K562 (cell line): ENCODE measurements at regions not wholly inside any gene's neighbourhood (a gene's known extent, or its start where the extent isn't known, plus 50 kb on each side); places are given as distances from the start of the nearest gene placed in this dataset.

Experiments used
- ATAC-seq: fragments of 200-7000 bp; cut with Tn5 transposase; 3 replicates; pipeline ENCODE4 v1.9.1; 2020; ENCODE audit warnings: moderate library complexity
- BruUV-seq: library from RNA; stranded (reverse); fragments of 400-500 nt; replicated peaks from 2 replicates; lab custom pipeline; 2021; lab: Mats Ljungman, UMichigan
- CTCF ChIA-PET: fragments of 300-600 bp; formaldehyde crosslinking; extraction: SDS; loops from one replicate; lab custom pipeline; 2021; ENCODE audit warnings: low intra/inter-chr PET ratio; lab: Yijun Ruan, JAX
- POLR2A ChIA-PET: fragments of 300-600, 350-650 bp; sonication (Branson Sonifier 250); formaldehyde crosslinking; extraction: SDS; loops from one replicate; lab custom pipeline; 2021; ENCODE audit warnings: antibody characterized with exemption, inconsistent platforms; lab: Yijun Ruan, JAX
- DNase-seq, 4 experiments: peaks; one replicate each; pipeline versions ENCODE4 v3.0.0 to v3.0.0-alpha.2; 2011 to 2018; ENCODE audit warnings: low spot score in 3 of 4, mixed read lengths in 3 of 4; ENCODE audit errors: extremely low read depth in 1 of 4
- FAIRE-seq: peaks from 2 replicates; lab custom pipeline; 2011; peaks lifted over from hg19 to GRCh38; lab: Jason Lieb, UNC
- H2AFZ ChIP-seq: 2 replicates; pipeline ENCODE4 v1.6.0; 2011; ENCODE audit warnings: low read depth, low read length, control low read depth, inconsistent platforms
- H3K27ac ChIP-seq: fragments of 200-600 bp; 3 replicates; pipeline ENCODE4 v1.8.0; 2011; ENCODE audit warnings: low read depth, mild to moderate bottlenecking, control low read depth, inconsistent platforms, low read length, moderate library complexity, mixed read lengths; ENCODE audit errors: extremely low read depth
- H3K27me3 ChIP-seq, 2 experiments: fragments of 300-600 bp in 1 of 2; 2 replicates in 1 of 2; 3 replicates in 1 of 2; pipeline versions ENCODE4 v1.6.0 to v1.8.0; 2011; ENCODE audit warnings: inconsistent platforms in 2 of 2, low read length in 2 of 2, mild to moderate bottlenecking in 1 of 2, mixed read lengths in 1 of 2, moderate library complexity in 1 of 2; ENCODE audit not compliant: control insufficient read depth in 2 of 2, insufficient read depth in 2 of 2
- H3K36me3 ChIP-seq: fragments of 300-600 bp; 3 replicates; pipeline ENCODE4 v1.8.0; 2011; ENCODE audit warnings: mild to moderate bottlenecking, low read length, inconsistent platforms; ENCODE audit not compliant: control insufficient read depth, insufficient read depth
- H3K4me1 ChIP-seq, 2 experiments: fragments of 200-600 bp in 1 of 2; replicated peaks in 1 of 2; 2 replicates in 1 of 2; 3 replicates in 1 of 2; pipeline versions ENCODE4 v1.5.1 to v1.8.0; 2011; ENCODE audit warnings: inconsistent platforms in 2 of 2, low read length in 2 of 2, mild to moderate bottlenecking in 1 of 2, mixed read lengths in 1 of 2, moderate library complexity in 1 of 2; ENCODE audit not compliant: control insufficient read depth in 2 of 2, insufficient read depth in 2 of 2
- H3K4me2 ChIP-seq: 2 replicates; pipeline ENCODE4 v1.6.1; 2011; ENCODE audit warnings: low read length, control low read depth, inconsistent platforms, mixed read lengths; ENCODE audit not compliant: insufficient read depth
- H3K4me3 ChIP-seq: fragments of 200-600 bp; sonication (generic), shearing (Covaris generic); 2 replicates; pipeline ENCODE4 v1.5.1; 2016; ENCODE audit warnings: control low read depth, inconsistent platforms
- H3K79me2 ChIP-seq: fragments of 200-600 bp; 3 replicates; pipeline ENCODE4 v1.8.0; 2011; ENCODE audit warnings: low read length, inconsistent platforms; ENCODE audit not compliant: control insufficient read depth, insufficient read depth
- H3K9ac ChIP-seq, 2 experiments: 2 replicates each; pipeline versions ENCODE4 v1.6.0 to v1.6.1; 2011; ENCODE audit warnings: low read depth in 2 of 2, low read length in 2 of 2, control low read depth in 1 of 2, inconsistent platforms in 1 of 2, mild to moderate bottlenecking in 1 of 2, mixed read lengths in 1 of 2; ENCODE audit not compliant: insufficient read depth in 1 of 2
- H3K9me1 ChIP-seq: one replicate; pipeline ENCODE4 v1.6.0; 2011; ENCODE audit warnings: inconsistent platforms, mild to moderate bottlenecking, low read length, moderate library complexity; ENCODE audit not compliant: control insufficient read depth, insufficient read depth
- H3K9me3 ChIP-seq: replicated peaks from 2 replicates; pipeline ENCODE4 v1.5.1; 2011; ENCODE audit warnings: low read depth, low read length, inconsistent platforms; ENCODE audit not compliant: control insufficient read depth, insufficient read depth
- H4K20me1 ChIP-seq: replicated peaks from 2 replicates; pipeline ENCODE4 v1.6.1; 2011; ENCODE audit warnings: low read length, inconsistent platforms, mixed read lengths; ENCODE audit not compliant: control insufficient read depth, insufficient read depth
- PATZ1 ChIP-seq: fragments of 250-450 bp; sonication (Bioruptor Pico); IDR thresholded peaks from 2 replicates; pipeline ENCODE4 v1.5.0; 2020; ENCODE audit warnings: mild to moderate bottlenecking, borderline replicate concordance
- PHB ChIP-seq: fragments of 250-450 bp; sonication (Bioruptor Pico); IDR thresholded peaks from 2 replicates; pipeline ENCODE4 v1.5.0; 2021
- PHF21A ChIP-seq: fragments of 450-650 bp; IDR thresholded peaks from 2 replicates; pipeline ENCODE4 v1.6.1; 2017; ENCODE audit warnings: low read depth, borderline replicate concordance
- SIN3A ChIP-seq, 2 experiments: fragments of 150-350 bp in 1 of 2; IDR thresholded peaks; 2 replicates each; pipeline ENCODE4 v1.6.1; 2011 to 2016; ENCODE audit warnings: borderline replicate concordance in 2 of 2, low read depth in 2 of 2, low read length in 2 of 2, mild to moderate bottlenecking in 2 of 2, moderate library complexity in 2 of 2; ENCODE audit not compliant: control insufficient read depth in 1 of 2
- SLC30A9 ChIP-seq: fragments of 250-450 bp; sonication (Bioruptor Pico); IDR thresholded peaks from 2 replicates; pipeline ENCODE4 v1.8.0; 2022; ENCODE audit warnings: mild to moderate bottlenecking, moderate library complexity
- XRCC5 ChIP-seq: fragments of 200-400 bp; formaldehyde crosslinking; IDR thresholded peaks from 2 replicates; pipeline ENCODE4 v1.6.1; 2017; ENCODE audit warnings: low read depth, mild to moderate bottlenecking, low read length
- ZKSCAN3 ChIP-seq: fragments of 250-450 bp; sonication (Bioruptor Pico); IDR thresholded peaks from 2 replicates; pipeline ENCODE4 v1.4.0; 2020
- ZNF12 ChIP-seq: sonication (generic); formaldehyde crosslinking; IDR thresholded peaks from 2 replicates; pipeline ENCODE4 v1.4.0; 2020; ENCODE audit warnings: mild to moderate bottlenecking, missing genetic modification reagents
- ZNF347 ChIP-seq: fragments of 450-650 bp; formaldehyde crosslinking; IDR thresholded peaks from 2 replicates; pipeline ENCODE4 v1.4.0; 2020; ENCODE audit warnings: low read depth, mild to moderate bottlenecking, moderate library complexity
- ZNF384 ChIP-seq: IDR thresholded peaks from 2 replicates; pipeline ENCODE4 v1.6.1; 2012; ENCODE audit warnings: low read depth, low read length, improper control_type of control experiment
- ZNF445 ChIP-seq: fragments of 250-450 bp; sonication (Bioruptor Pico); IDR thresholded peaks from 2 replicates; pipeline ENCODE4 v1.4.0; 2020; ENCODE audit warnings: low read depth, mild to moderate bottlenecking, moderate library complexity
- ZNF551 ChIP-seq: fragments of 250-450 bp; sonication (Bioruptor Pico); IDR thresholded peaks from 2 replicates; pipeline ENCODE4 v1.5.0; 2021; ENCODE audit warnings: mild to moderate bottlenecking, moderate library complexity
- WGBS: fragments of 100-300 bp; shearing (Covaris generic); methylation state at CpG from one replicate; pipeline ENCODE4 v1.1.6; 2016; ENCODE audit warnings: low coverage, mixed read lengths; ENCODE audit not compliant: insufficient coverage; ENCODE audit errors: missing lambda C conversion rate; 5-methylcytosine and 5-hydroxymethylcytosine counted together
- in situ Hi-C: fragments of 300-500 bp; cut with MboI; formaldehyde crosslinking; loops from 4 replicates; pipeline ENCODE4 v1.15.0; 2018; ENCODE audit warnings: inconsistent platforms, mixed read lengths
- intact Hi-C: fragments of 100-400 bp; cut with micrococcal nuclease; formaldehyde crosslinking; loops from 2 replicates; pipeline ENCODE4 v1.14.2; 2022

GRCh38 chr16:50938932-50939331, 197.0 kb downstream of the CYLD start:
- Histone ChIP-seq H3K36me3 (no peaks in the 10 kb centered on the region), H3K9me3 (no peaks in the 10 kb centered on the region), H3K9ac (peak overlapping the region in 1 of 2 experiments; percentile 26; a peak in 1 of 4 replicates), H3K27me3 (no peaks in the 10 kb centered on the region; a peak in 2 of 5 replicates), H3K9me1 (peaks cover 2% of the 10 kb centered on the region), H3K4me3 (no peak overlapping the region), H3K79me2 (no peaks in the 10 kb centered on the region), H3K27ac (no peak overlapping the region), H4K20me1 (no peaks in the 10 kb centered on the region), H3K4me1 (no peaks in the 10 kb centered on the region), H2AFZ (no peak overlapping the region), H3K4me2 (no peak overlapping the region)
- POLR2A ChIA-PET = no interaction called here
- BruUV-seq = no TSS peak
- in situ Hi-C loops (no loop called here), intact Hi-C loops (no loop called here)
- DNase-seq (no peak), ATAC-seq (no peak), FAIRE-seq (no peak)
- TF ChIP-seq PATZ1 (CRISPR knock-in tag) (no peak), ZNF347 (no peak), ZNF445 (CRISPR knock-in tag) (no peak), SIN3A (IDR thresholded peaks at IDR 0.05; ENCODE audit: borderline replicate concordance in 2 of 2, control insufficient read depth in 1 of 2, low read depth in 2 of 2, low read length in 2 of 2) (no peak), ZNF384 (no peak), PHB (no peak), ZNF551 (CRISPR knock-in tag) (no peak), ZKSCAN3 (CRISPR knock-in tag) (no peak), SLC30A9 (CRISPR knock-in tag) (no peak), PHF21A (no peak), XRCC5 (no peak), ZNF12 (CRISPR knock-in tag) (no peak)
- 1% methylated on average over 11 of the region's 11 CpGs for WGBS
- CTCF ChIA-PET = no interaction called here
